ENCODE measurements at regions not wholly inside any gene's neighbourhood (a gene's known extent, or its start where the extent isn't known, plus 50 kb on each side); places are given as distances from the start of the nearest gene placed in this dataset.

DNA sequence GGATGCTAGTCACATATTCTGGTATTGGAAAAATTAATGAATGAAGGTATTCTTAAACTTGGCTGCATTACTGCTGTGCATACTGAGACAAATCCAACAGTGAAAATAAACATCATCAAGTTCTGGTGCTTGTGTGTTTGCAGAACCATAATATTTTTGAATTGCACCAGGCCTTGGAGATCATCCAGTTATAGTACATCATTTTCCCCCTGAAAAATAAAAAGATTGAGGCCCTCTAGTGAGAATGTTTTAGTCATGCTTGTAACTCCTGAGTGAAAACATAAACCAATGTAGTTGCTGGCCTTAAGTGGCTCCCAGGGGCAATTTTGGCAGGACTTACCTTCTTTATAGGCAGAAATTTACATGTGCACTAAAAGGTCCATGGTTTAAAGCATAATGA is 218.8 kb upstream of the TMEM229A start (continued):
- TF ChIP-seq, protein P1, sequence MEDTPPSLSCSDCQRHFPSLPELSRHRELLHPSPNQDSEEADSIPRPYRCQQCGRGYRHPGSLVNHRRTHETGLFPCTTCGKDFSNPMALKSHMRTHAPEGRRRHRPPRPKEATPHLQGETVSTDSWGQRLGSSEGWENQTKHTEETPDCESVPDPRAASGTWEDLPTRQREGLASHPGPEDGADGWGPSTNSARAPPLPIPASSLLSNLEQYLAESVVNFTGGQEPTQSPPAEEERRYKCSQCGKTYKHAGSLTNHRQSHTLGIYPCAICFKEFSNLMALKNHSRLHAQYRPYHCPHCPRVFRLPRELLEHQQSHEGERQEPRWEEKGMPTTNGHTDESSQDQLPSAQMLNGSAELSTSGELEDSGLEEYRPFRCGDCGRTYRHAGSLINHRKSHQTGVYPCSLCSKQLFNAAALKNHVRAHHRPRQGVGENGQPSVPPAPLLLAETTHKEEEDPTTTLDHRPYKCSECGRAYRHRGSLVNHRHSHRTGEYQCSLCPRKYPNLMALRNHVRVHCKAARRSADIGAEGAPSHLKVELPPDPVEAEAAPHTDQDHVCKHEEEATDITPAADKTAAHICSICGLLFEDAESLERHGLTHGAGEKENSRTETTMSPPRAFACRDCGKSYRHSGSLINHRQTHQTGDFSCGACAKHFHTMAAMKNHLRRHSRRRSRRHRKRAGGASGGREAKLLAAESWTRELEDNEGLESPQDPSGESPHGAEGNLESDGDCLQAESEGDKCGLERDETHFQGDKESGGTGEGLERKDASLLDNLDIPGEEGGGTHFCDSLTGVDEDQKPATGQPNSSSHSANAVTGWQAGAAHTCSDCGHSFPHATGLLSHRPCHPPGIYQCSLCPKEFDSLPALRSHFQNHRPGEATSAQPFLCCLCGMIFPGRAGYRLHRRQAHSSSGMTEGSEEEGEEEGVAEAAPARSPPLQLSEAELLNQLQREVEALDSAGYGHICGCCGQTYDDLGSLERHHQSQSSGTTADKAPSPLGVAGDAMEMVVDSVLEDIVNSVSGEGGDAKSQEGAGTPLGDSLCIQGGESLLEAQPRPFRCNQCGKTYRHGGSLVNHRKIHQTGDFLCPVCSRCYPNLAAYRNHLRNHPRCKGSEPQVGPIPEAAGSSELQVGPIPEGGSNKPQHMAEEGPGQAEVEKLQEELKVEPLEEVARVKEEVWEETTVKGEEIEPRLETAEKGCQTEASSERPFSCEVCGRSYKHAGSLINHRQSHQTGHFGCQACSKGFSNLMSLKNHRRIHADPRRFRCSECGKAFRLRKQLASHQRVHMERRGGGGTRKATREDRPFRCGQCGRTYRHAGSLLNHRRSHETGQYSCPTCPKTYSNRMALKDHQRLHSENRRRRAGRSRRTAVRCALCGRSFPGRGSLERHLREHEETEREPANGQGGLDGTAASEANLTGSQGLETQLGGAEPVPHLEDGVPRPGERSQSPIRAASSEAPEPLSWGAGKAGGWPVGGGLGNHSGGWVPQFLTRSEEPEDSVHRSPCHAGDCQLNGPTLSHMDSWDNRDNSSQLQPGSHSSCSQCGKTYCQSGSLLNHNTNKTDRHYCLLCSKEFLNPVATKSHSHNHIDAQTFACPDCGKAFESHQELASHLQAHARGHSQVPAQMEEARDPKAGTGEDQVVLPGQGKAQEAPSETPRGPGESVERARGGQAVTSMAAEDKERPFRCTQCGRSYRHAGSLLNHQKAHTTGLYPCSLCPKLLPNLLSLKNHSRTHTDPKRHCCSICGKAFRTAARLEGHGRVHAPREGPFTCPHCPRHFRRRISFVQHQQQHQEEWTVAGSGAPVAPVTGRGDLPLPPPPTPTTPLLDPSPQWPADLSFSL (CRISPR knock-in tag; IDR thresholded peaks at IDR 0.05): no peak
- TF ChIP-seq SALL1 (CRISPR knock-in tag; IDR thresholded peaks at IDR 0.05): no peak
- TF ChIP-seq PBX2 (CRISPR knock-in tag; IDR thresholded peaks at IDR 0.05): no peak
- TF ChIP-seq ISL2 (CRISPR knock-in tag; IDR thresholded peaks at IDR 0.05): no peak

GRCh38 chr7:124250297-124251034 is 217.6 kb upstream of the TMEM229A start:
- H3K79me2 ChIP-seq (ENCODE audit: insufficient read depth, low read length): no peaks in the 10 kb centered on the region
- H4K20me1 ChIP-seq (ENCODE audit: insufficient read depth, low read length): no peaks in the 10 kb centered on the region
- intact Hi-C loops (cut with micrococcal nuclease; ENCODE audit: unreplicated experiment): no loop called here
- ATAC-seq (no peak), DNase-seq (ENCODE audit: low spot score) (no peak), FAIRE-seq (no peak)
- no peaks in the 10 kb centered on the region for H3K9me3 ChIP-seq (ENCODE audit: low read length)
- H3K36me3 ChIP-seq (replicated peaks in 1 of 2; ENCODE audit: control insufficient read depth in 1 of 2, insufficient read depth in 2 of 2, low read length in 2 of 2): no peaks in the 10 kb centered on the region
- H3K27ac ChIP-seq (ENCODE audit: extremely low read length, insufficient read depth, low read length): no peak overlapping the region
- peaks cover 8% of the 10 kb centered on the region for H3K4me1 ChIP-seq (ENCODE audit: insufficient read depth, low read length)
- ChIA-PET POLR2A (no interaction called here), CTCF (ENCODE audit: low intra/inter-chr PET ratio, low total read pairs) (no interaction called here)
- no peaks in the 10 kb centered on the region for H3K27me3 ChIP-seq (ENCODE audit: control insufficient read depth in 1 of 2, insufficient read depth in 2 of 2, low read length in 2 of 2)
- H3K4me3 ChIP-seq (replicated peaks in 1 of 3; ENCODE audit: insufficient read depth in 1 of 3, low read depth in 2 of 3, low read length in 3 of 3): no peak overlapping the region
- no peak overlapping the region for H3K9ac ChIP-seq (ENCODE audit: insufficient read depth, low read depth, low read length)
- 19% methylated on average over 5 of the region's 5 CpGs for WGBS (ENCODE audit: low lambda C conversion rate)
- no peak overlapping the region for H3K4me2 ChIP-seq (ENCODE audit: low read depth, low read length)
- H2AFZ ChIP-seq (ENCODE audit: low read length): no peak overlapping the region
- BruUV-seq (replicated peaks): no TSS peak
- in situ Hi-C loops (cut with HindIII; ENCODE audit: extremely low pct_ligation_motif_present, low pct_unique_long_range_greater_than_20kb): no loop called here
- TF ChIP-seq ZNF124 (CRISPR knock-in tag; IDR thresholded peaks at IDR 0.05): no peak
- no peak for TF ChIP-seq THAP9 (CRISPR knock-in tag; IDR thresholded peaks at IDR 0.05; ENCODE audit: borderline replicate concordance)
- no peak for TF ChIP-seq KAT8 (CRISPR knock-in tag; IDR thresholded peaks at IDR 0.05)
- TF ChIP-seq SIX1 (CRISPR knock-in tag; IDR thresholded peaks at IDR 0.05; ENCODE audit: borderline replicate concordance): no peak
- TF ChIP-seq, protein P2, sequence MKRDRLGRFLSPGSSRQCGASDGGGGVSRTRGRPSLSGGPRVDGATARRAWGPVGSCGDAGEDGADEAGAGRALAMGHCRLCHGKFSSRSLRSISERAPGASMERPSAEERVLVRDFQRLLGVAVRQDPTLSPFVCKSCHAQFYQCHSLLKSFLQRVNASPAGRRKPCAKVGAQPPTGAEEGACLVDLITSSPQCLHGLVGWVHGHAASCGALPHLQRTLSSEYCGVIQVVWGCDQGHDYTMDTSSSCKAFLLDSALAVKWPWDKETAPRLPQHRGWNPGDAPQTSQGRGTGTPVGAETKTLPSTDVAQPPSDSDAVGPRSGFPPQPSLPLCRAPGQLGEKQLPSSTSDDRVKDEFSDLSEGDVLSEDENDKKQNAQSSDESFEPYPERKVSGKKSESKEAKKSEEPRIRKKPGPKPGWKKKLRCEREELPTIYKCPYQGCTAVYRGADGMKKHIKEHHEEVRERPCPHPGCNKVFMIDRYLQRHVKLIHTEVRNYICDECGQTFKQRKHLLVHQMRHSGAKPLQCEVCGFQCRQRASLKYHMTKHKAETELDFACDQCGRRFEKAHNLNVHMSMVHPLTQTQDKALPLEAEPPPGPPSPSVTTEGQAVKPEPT (CRISPR knock-in tag; IDR thresholded peaks at IDR 0.05; ENCODE audit: low read depth): no peak
